Stimulated activated effector memory CD8-positive, alpha-beta T cell treated with anti-CD3 and anti-CD28 coated beads, Interleukin-12 subunit alpha, Interleukin-12 subunit beta, amount 100 ng/mL, for 72 hours (primary cell): ENCODE measurements at regions not wholly inside any gene's neighbourhood (a gene's known extent, or its start where the extent isn't known, plus 50 kb on each side); places are given as distances from the start of the nearest gene placed in this dataset.
"Not testable (repeated sequence)": the region's sequence is repeated elsewhere in the genome, so short reads cannot be mapped to it uniquely, and the experiment has no call there.

Source experiments
- ATAC-seq: fragments of 150-1000 bp; cut with Tn5 transposase; 2 replicates; pipeline ENCODE4 v1.10.0; 2021
- DNase-seq, 2 donors: peaks; one replicate each; pipeline ENCODE4 v3.0.0; 2021 to 2022; ENCODE audit warnings: low spot score in 2 of 2
- H3K27ac Mint-ChIP-seq: one replicate; pipeline ENCODE4 v1.8.0; 2022; ENCODE audit warnings: mild to moderate bottlenecking, mixed read lengths
- H3K36me3 Mint-ChIP-seq: one replicate; pipeline ENCODE4 v1.8.0; 2022; ENCODE audit warnings: mild to moderate bottlenecking, mixed read lengths
- H3K4me1 Mint-ChIP-seq: one replicate; pipeline ENCODE4 v1.8.0; 2022; ENCODE audit warnings: mixed read lengths
- H3K4me3 Mint-ChIP-seq: one replicate; pipeline ENCODE4 v1.8.0; 2022; ENCODE audit warnings: mild to moderate bottlenecking, mixed read lengths
- H3K9me3 Mint-ChIP-seq: one replicate; pipeline ENCODE4 v1.8.0; 2022; ENCODE audit warnings: mixed read lengths

DNA sequence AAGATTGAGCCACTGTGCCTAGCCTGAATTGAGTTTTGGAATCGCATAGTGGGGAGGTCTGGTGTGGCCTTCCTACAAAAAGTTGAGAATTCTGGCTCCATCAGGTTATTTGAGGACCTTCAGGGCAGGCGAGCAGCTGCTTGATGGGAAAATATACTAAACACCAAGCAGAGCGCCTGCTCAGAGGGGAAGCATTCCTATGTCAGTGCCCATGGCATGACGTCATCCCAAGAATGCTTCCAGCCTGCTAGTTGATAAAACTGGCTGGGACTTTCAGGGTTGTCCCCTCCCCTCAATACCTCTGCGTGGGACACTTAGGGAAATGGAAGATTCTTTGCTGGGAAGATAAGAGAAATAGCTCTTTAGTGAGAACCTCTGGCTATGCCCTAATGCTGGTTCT, 174.9 kb upstream of the NBPF12 start:
- H3K4me1 Mint-ChIP-seq, H3K36me3 Mint-ChIP-seq, DNase-seq, ATAC-seq, H3K27ac Mint-ChIP-seq, H3K4me3 Mint-ChIP-seq, H3K9me3 Mint-ChIP-seq: not testable (repeated sequence)

DNA sequence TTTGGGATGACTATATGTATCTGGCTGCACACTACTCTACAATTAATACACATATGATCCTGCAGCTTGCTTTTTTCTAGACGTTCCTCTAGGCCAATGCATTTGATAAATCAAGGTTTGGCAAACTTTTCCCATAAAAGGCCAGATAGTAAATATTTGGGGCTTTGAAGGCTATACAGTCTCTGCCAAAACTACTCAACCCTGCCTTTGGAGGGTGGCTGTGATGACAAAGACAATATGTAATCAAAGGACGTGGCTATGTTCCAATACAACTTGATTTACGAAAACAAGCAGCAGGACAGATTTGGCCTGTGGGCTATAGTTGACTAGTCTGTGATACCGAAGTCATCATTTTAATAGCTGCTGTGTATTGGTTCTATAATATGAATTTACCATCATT, 181.3 kb upstream of the NBPF12 start:
- DNase-seq, H3K4me3 Mint-ChIP-seq, H3K4me1 Mint-ChIP-seq, H3K36me3 Mint-ChIP-seq, H3K27ac Mint-ChIP-seq, H3K9me3 Mint-ChIP-seq, ATAC-seq: not testable (repeated sequence)

DNA sequence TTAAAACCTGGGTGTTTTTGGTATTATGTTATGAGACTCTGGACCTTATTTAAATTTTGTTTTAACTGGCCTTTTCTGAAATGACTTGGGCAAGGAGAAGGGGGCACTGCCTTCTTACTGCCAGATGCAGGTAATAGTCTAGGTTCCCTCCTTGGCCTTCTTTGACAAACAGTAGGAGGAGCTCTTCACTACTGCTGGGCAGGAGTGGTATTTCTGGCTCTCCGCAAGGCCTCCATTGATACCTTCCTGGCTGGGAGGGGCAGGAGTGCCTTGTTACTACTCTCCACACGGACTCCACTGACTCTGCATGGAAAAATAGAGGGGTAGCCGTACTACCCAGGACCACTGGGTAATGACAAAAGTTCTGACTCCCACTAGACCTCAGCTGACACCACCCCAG, 189.4 kb upstream of the NBPF12 start:
- DNase-seq, H3K27ac Mint-ChIP-seq, H3K4me3 Mint-ChIP-seq, ATAC-seq, H3K4me1 Mint-ChIP-seq, H3K9me3 Mint-ChIP-seq, H3K36me3 Mint-ChIP-seq: not testable (repeated sequence)

DNA sequence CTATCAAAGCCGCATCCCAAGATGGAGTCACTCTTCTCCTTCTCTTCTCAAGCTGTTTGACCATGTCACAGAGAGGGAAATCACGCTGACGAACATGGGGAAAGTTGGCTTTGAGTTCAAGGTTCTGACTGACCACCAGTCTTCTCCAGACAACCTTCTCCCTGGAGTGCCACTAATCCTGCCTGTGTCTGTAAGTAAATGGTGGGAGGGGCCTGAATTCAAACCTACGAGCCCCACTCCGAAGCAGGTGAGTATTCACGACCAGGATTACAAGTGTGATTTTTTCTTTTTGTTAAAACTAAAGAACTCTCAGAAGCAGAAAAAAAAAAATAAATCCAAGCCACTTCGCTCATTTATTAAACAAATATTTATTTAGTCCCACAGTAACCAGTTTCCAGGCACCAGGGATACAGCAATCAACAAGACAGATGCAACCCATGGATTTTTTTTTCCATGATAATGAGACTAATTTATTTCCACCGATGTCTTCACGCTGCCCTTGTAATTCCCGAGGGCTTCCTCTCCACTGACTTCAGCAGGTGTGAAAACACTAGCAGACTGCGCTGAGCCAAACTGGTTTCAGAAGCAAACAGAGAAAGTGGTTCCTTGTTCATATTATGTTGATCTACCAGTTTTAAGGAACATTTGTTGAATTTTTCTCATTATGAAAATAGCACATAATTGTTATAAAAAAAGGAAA, 206.0 kb upstream of the NBPF12 start:
- not testable (repeated sequence) for ATAC-seq, H3K9me3 Mint-ChIP-seq, H3K4me3 Mint-ChIP-seq, DNase-seq, H3K27ac Mint-ChIP-seq, H3K36me3 Mint-ChIP-seq, H3K4me1 Mint-ChIP-seq

DNA sequence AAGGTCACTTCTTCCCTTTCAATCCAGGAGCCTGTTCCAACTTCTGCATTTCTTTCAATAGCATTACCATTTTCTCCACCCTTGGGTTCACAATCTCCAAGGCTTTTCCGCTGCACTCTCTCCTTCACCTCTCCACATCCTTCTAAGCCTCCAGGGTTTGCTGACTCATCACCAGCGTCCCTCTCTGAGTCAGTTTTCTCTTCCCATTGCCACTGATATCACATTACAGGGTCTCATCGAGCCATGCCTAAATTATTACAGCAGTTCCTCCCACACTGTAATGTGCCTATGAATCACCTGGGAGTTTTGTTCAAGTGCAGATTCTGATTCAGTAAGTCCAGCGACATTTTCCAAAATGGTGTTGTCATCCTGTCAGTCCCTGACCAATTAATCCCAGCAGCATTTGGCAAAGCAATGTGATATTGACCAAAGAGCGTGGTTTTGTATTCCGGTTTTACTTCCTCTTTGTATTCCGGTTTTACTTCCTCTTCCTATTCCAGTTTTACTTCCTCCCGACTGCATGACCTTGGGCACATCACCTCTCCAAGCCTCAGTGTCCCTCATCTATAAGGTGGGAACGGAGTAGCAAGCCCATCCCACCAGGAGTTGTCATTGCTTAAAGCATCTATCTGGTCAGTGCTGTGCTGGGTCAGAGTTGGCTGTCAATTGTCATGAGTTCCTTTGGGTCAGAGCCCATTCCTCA, 208.3 kb upstream of the NBPF12 start:
- not testable (repeated sequence) for DNase-seq, H3K27ac Mint-ChIP-seq, H3K9me3 Mint-ChIP-seq, ATAC-seq, H3K4me1 Mint-ChIP-seq, H3K36me3 Mint-ChIP-seq, H3K4me3 Mint-ChIP-seq

DNA sequence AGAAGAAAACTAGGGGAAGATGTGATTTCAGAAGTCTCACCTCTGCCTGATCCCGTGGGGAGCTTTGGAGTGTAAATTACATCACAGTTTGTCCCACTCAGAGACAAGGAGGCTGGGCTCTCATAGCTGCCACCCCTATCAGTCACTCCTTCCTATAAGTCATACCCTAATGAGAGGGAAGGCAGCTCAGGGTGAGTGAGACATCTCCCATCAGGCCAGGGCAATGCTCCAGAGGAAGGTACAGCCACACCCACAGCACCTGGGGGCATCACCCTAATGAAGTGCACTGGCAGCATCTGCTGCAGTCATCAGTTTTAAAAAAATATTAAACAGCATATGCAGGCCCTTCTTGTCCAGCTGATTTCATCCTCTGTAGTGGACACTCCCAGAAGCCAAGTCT, 223.1 kb upstream of the NBPF12 start:
- not testable (repeated sequence) for H3K36me3 Mint-ChIP-seq, ATAC-seq, H3K27ac Mint-ChIP-seq, H3K9me3 Mint-ChIP-seq, DNase-seq, H3K4me1 Mint-ChIP-seq, H3K4me3 Mint-ChIP-seq

DNA sequence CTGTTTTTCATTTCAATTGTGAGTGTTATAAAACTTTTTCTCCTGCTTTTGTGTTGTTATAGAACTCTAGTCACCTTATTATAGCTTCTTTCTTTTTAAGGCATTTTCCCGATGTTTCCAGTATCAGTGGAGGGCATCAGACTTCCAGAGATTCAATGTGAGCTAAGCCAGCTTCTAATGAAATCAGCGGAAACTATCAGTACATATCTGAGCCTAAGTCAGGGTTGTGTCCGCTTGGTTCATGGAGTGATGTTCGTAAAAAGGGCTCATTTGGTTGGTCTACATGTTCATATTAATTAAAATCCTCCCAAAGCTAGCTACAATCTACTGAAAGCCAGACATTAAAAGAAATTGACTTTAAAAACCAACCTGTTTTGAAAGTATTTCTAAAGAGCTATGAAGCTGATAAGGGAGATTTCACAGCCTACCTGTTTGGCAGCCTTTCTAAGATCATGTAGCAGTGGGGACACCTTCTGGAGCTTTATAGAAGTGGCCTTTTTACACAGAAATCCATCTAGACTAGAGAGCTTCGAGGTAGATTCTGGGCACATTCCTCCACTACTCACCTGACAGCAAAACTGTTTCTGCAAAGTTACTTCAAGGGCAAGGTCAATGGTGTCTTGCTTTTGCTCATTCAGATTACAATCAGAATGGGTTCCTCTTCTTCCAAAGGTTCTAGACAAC, 227.1 kb upstream of the NBPF12 start:
- H3K27ac Mint-ChIP-seq, DNase-seq, H3K9me3 Mint-ChIP-seq, H3K36me3 Mint-ChIP-seq, H3K4me3 Mint-ChIP-seq, H3K4me1 Mint-ChIP-seq, ATAC-seq: not testable (repeated sequence)

DNA sequence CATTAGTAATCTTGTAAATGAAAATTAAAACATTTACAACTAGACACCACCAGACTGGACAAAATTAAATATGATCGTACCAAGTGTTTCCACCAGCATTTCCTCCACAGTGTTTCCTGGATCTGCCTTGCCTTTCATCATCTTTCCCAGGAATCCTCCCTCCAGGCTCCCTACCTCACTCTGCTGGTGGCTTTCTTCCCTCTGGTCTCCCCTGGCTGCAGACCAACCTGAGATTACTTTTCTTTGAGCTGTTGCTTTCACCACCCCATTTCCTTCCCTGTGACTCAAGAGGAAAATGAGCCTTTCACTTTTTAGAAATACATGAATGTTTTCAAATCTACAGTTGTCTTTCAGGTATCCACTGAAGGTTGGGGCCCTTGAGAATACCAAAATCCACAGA, 228.8 kb upstream of the NBPF12 start:
- ATAC-seq, H3K4me3 Mint-ChIP-seq, H3K27ac Mint-ChIP-seq, DNase-seq, H3K36me3 Mint-ChIP-seq, H3K4me1 Mint-ChIP-seq, H3K9me3 Mint-ChIP-seq: not testable (repeated sequence)

DNA sequence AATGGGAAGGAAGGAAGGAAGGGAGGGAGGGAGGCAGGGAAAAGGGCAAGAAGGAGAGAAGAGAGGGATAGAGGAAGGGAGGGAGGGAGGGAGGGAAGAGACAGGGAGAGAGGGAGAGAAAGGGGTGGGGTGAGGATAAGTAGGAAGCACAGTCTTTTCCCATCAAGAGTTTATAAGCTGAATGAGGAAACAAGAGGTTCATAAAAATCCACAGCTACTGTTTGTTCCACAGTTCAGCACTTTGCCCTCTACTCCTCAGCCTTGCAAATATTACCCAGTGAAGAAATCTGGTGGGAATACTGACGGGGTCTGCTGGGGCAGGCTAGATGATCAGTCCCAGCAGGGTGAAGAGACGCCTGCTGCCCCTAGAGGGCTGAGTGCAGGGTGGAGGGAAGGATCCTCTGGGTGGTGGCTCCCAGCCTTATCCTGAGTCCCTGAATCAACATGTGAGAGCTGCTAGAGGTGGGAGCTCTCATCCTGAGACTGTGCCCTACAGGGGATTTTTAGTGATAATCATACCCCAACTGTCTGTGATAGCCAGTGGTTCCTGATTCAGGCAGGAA, 233.9 kb upstream of the NBPF12 start:
- not testable (repeated sequence) for H3K4me3 Mint-ChIP-seq, H3K9me3 Mint-ChIP-seq, H3K36me3 Mint-ChIP-seq

DNA sequence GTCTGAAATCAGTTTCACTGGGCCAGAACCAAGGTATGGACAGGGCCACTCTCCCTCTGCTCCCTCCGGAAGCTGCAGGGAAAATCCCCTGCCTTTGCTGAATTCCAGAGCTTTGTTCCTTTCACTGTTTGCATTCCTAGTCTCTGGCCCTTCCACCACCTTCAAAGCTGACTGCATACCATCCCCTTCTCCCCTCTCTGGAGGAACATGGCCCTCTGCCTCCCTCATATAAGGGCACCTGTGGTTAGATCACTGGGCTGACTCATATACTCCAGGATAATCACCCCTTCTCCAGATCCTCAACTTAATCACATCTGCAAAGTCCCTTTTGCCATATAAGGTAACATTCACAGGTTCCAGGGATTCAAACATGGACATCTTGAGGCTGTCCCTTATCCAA, 236.8 kb upstream of the NBPF12 start:
- not testable (repeated sequence) for ATAC-seq, DNase-seq, H3K27ac Mint-ChIP-seq, H3K4me3 Mint-ChIP-seq, H3K36me3 Mint-ChIP-seq, H3K4me1 Mint-ChIP-seq, H3K9me3 Mint-ChIP-seq

More for the DNA sequence above, 233.9 kb upstream of the NBPF12 start:
- not testable (repeated sequence) for H3K27ac Mint-ChIP-seq, DNase-seq, H3K4me1 Mint-ChIP-seq, ATAC-seq

DNA sequence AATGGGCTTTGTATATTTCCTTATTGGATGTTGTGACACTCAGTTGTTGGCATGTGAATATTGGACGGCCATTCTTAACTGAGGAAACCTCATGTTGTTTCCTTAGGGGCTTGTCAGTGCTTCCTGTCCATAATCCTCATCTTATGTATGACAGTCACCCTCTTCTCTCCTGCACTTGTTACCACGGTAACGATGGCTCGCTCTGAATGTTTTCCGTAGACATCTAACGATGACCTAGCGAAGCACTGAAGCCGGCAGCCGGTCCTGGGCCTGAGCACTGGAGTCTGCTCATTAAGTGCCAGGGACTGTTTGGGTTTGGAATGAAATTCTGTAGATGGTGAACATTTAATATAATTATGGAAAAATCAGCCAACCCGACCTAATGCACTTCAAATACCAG, 242.7 kb upstream of the NBPF12 start:
- H3K36me3 Mint-ChIP-seq, H3K9me3 Mint-ChIP-seq, DNase-seq, H3K4me1 Mint-ChIP-seq, H3K4me3 Mint-ChIP-seq, H3K27ac Mint-ChIP-seq, ATAC-seq: not testable (repeated sequence)

DNA sequence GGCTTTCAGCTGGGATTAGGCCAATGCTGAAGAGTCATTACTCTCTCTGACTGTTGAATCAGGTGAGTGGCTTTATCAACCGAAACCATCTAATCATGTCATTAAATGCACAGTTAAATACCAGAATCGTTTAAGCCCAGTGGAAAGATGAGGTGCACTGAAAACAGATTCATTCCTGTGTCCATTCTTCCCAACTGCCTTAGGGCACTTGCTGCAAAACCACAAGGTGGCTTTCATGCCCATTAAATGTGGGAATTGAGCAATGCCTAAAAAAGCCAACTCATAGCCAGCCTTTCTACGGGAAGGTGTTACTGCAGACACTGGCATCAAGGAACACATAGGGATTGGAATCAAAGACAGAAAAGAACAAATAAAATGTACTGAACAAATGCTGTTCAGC, 246.3 kb upstream of the NBPF12 start:
- not testable (repeated sequence) for ATAC-seq, H3K27ac Mint-ChIP-seq, DNase-seq

DNA sequence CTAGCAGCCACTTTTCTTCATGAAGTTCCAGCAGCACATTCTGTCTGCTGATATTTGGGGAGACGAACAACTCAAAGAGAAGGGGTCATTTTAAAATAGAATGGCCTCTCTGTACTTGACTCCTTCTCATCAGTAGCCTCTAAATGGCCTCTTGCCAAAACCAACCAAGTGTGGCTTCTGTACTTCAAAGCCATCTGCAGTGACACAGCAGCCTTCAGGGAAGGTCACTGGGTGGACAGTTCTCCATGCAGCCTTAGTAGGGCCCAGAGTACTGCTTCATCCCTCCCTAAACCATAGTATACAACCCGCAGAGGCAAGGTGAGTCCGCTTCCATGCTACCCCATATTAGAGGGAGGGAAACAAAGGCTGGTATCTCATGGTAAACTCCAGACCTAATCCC, 249.2 kb upstream of the NBPF12 start:
- H3K4me1 Mint-ChIP-seq, ATAC-seq, H3K27ac Mint-ChIP-seq, DNase-seq, H3K4me3 Mint-ChIP-seq, H3K9me3 Mint-ChIP-seq, H3K36me3 Mint-ChIP-seq: not testable (repeated sequence)

More for the DNA sequence above, 246.3 kb upstream of the NBPF12 start:
- H3K4me3 Mint-ChIP-seq, H3K9me3 Mint-ChIP-seq, H3K4me1 Mint-ChIP-seq, H3K36me3 Mint-ChIP-seq: not testable (repeated sequence)

DNA sequence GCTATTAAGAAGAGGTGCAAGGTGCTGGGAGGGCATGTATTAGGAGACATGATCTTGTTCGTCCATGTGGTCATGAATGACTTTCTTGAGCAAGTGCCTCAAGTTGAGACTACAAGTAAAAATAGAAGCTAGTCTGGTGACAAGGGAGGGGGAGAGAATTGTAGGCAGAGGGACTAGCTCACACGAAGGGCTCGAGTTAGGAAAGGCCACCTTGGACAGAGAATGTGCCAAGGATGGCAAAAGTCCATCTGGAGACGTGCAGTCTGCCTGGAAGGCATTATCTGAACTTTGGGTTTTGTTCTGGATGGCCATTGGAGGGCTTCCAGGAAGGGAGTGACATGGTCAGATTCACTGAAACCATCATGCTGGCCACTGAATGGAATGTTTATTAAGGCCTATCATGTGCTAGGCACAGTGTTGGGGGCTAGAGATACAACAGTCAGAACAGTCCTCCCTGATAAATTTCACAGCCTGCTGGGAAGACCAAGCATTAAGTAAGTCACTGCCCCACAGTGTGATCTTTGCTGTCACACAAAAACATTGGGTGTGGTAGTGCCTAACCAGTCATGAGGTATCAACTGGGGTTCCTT, 251.3 kb upstream of the NBPF12 start:
- not testable (repeated sequence) for DNase-seq, H3K4me1 Mint-ChIP-seq, H3K4me3 Mint-ChIP-seq, H3K9me3 Mint-ChIP-seq, H3K36me3 Mint-ChIP-seq, H3K27ac Mint-ChIP-seq, ATAC-seq

DNA sequence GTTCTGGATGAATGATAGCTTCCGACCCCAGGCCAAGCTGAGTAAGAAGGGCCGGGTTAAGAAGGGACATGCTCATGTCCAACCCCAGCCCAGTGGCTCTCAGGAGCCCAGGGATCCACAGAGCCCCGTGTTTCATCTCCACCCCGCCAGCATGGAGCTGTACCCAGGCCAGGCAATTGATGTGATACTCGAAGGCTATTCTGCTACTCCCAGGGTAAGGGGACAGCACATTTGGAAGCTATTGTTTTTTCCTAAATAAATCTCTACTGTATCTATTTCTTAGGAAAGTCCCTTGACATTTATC, 255.0 kb upstream of the NBPF12 start:
- not testable (repeated sequence) for H3K27ac Mint-ChIP-seq, ATAC-seq, H3K4me1 Mint-ChIP-seq, H3K9me3 Mint-ChIP-seq, H3K4me3 Mint-ChIP-seq, DNase-seq, H3K36me3 Mint-ChIP-seq
